Peyer's patch (tissue), 4 donors: ENCODE measurements at regions not wholly inside any gene's neighbourhood (a gene's known extent, or its start where the extent isn't known, plus 50 kb on each side); places are given as distances from the start of the nearest gene placed in this dataset.

Experiments
- CTCF ChIP-seq, 6 experiments: fragments of 450-650 bp in 4 of 6; fragments of 200-600 bp in 2 of 6; sonication (generic) in 1 of 6; IDR thresholded peaks; one replicate each; pipeline ENCODE4 v1.5.1; 2017 to 2019; ENCODE audit warnings: antibody characterized with exemption in 6 of 6, mild to moderate bottlenecking in 3 of 6, moderate library complexity in 1 of 6
- POLR2A ChIP-seq, 2 donors: fragments of 450-650 bp; IDR thresholded peaks; one replicate each; pipeline ENCODE4 v1.5.1; 2017; ENCODE audit warnings: antibody characterized with exemption in 2 of 2, mild to moderate bottlenecking in 2 of 2, moderate library complexity in 2 of 2

- TF ChIP-seq CTCF (IDR thresholded peaks at IDR 0.05) = no peak
- TF ChIP-seq POLR2A (IDR thresholded peaks at IDR 0.05) = no peak
Measured at GRCh38 chr10:86597306-86597705, 57.0 kb upstream of the OPN4 start.
